ENCODE measurements at regions not wholly inside any gene's neighbourhood (a gene's known extent, or its start where the extent isn't known, plus 50 kb on each side); places are given as distances from the start of the nearest gene placed in this dataset.

DNA sequence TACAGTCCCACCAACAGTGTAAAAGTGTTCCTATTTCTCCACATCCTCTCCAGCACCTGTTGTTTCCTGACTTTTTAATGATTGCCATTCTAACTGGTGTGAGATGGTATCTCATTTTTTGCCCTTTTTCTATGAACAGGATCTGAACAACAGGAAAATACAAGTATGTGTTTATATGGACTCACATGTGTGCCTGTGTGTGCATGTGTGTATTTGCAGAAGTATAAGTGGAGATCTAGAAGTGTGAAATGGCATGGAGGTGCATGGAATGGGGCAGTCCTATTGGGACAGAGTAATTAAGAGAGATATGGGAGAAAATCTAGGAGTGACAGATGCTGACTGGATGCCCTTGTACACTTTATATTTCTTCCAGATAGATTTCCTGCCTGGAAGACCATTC lies 111.6 kb upstream of the PCGF5 start:
- DNase-seq (ENCODE audit: low spot score in 2 of 2): no peak
- TF ChIP-seq EP300 (IDR thresholded peaks at IDR 0.05) (no peak), POLR2A (IDR thresholded peaks at IDR 0.05) (no peak)
- TF ChIP-seq, protein P1, sequence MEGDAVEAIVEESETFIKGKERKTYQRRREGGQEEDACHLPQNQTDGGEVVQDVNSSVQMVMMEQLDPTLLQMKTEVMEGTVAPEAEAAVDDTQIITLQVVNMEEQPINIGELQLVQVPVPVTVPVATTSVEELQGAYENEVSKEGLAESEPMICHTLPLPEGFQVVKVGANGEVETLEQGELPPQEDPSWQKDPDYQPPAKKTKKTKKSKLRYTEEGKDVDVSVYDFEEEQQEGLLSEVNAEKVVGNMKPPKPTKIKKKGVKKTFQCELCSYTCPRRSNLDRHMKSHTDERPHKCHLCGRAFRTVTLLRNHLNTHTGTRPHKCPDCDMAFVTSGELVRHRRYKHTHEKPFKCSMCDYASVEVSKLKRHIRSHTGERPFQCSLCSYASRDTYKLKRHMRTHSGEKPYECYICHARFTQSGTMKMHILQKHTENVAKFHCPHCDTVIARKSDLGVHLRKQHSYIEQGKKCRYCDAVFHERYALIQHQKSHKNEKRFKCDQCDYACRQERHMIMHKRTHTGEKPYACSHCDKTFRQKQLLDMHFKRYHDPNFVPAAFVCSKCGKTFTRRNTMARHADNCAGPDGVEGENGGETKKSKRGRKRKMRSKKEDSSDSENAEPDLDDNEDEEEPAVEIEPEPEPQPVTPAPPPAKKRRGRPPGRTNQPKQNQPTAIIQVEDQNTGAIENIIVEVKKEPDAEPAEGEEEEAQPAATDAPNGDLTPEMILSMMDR (IDR thresholded peaks at IDR 0.05): no peak
- no peaks in the 10 kb centered on the region for H3K36me3 ChIP-seq
- H3K4me3 ChIP-seq: no peak overlapping the region
- no peaks in the 10 kb centered on the region for H3K27me3 ChIP-seq
- no peak overlapping the region for H3K27ac ChIP-seq
- no peaks in the 10 kb centered on the region for H3K9me3 ChIP-seq
- H3K4me1 ChIP-seq: peaks cover 0 to 8% (median 0%) of the 10 kb centered on the region in 4 donors

DNA sequence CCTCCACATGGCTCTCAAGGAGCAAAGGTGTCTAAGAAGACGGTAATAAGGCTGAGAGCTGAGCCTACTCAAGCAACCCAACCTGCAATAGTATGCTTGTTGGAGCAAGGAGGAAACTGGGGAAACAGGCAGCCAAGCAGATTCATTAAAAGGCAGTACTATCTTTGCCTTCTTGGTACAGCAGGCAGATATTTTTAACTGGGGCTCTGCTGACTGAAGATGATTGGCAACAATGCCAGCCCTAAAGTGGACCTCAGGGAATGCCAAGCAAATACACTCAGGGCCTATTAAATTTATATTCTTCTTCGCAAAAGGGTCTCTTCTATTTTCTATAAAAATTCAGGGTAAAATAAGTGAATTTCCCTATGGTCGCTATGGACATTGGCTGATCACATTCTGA lies 109.4 kb upstream of the PCGF5 start:
- Histone ChIP-seq H3K27me3 (no peaks in the 10 kb centered on the region), H3K4me1 (no peaks in the 10 kb centered on the region), H3K9me3 (no peaks in the 10 kb centered on the region), H3K4me3 (no peak overlapping the region), H3K27ac (no peak overlapping the region), H3K36me3 (no peaks in the 10 kb centered on the region)
- TF ChIP-seq POLR2A (IDR thresholded peaks at IDR 0.05): no peak
- TF ChIP-seq, protein P1 (IDR thresholded peaks at IDR 0.05): no peak
- no peak for TF ChIP-seq EP300 (IDR thresholded peaks at IDR 0.05)
- DNase-seq (ENCODE audit: low spot score in 2 of 2): no peak
- 88 to 90% methylated on average over 3 of the region's 3 CpGs for WGBS, 2 donors

DNA sequence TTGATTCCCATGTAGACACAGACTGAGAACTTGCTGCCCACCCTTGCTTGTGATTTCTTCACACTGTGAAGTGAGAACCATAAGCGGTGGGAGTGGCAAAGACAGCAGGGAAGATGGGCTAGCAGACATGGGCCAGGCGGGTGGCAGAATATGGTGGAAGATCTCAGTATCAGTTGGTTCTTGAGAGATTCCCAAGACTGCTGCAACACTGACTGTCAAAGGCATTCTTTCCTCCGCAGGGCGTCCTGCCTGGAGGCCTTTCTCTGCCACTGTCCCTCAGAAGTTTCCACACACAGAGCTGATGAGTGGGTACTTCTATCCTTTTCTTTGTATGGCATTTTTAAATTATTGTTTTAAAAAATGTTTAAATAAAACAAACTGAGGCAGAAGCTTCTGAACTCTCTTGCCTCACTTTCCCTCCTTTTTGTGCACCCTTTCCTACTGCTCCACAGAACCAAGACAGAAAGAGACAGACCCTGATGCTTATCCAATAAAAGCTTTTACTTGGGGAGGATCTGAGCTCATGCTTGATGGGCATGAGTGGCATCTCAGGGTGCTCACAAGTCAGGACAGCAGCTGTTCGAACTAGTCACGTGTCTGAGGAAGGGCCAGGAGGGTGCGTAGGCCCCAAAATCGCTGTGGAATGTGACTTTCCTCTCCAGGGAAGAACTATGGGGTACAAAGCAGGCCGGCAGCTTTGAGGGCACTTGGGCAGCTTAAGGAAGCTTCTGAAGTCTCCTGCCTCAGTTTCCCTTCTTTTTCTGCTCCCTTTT lies 104.7 kb upstream of the PCGF5 start:
- DNase-seq (ENCODE audit: low spot score in 2 of 2): no peak

DNA sequence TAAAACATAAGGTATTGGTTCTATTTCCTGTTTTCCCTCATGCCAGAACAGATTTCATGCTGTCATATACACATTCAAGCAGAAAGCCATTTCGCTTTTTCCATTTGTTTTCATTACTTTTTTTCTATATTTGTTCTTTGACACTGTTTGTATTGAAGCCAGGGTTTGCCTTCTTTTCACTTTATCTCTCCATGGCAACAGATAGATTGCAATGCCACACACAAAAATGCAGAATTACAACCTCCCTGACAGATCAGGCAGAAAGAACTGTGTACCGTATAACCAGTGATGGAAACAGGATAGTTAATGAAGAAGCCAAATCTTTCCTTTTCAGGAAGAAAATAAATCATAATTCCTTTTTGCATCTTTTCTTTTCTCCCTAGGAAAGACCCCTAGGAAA lies 103.0 kb upstream of the PCGF5 start:
- Histone ChIP-seq H3K4me1 (no peaks in the 10 kb centered on the region), H3K27ac (no peak overlapping the region), H3K36me3 (no peaks in the 10 kb centered on the region), H3K4me3 (no peak overlapping the region), H3K27me3 (no peaks in the 10 kb centered on the region), H3K9me3 (no peaks in the 10 kb centered on the region)
- DNase-seq (ENCODE audit: low spot score in 2 of 2): no peak
- no peak for TF ChIP-seq POLR2A (IDR thresholded peaks at IDR 0.05)
- no peak for TF ChIP-seq EP300 (IDR thresholded peaks at IDR 0.05)
- TF ChIP-seq, protein P1 (IDR thresholded peaks at IDR 0.05): no peak
- WGBS, 2 donors: 77% methylated on average over 2 of the region's 2 CpGs

More for the DNA sequence above, 104.7 kb upstream of the PCGF5 start:
- TF ChIP-seq, protein P1 (IDR thresholded peaks at IDR 0.05): no peak
- TF ChIP-seq POLR2A (IDR thresholded peaks at IDR 0.05) (no peak), EP300 (IDR thresholded peaks at IDR 0.05) (no peak)
- Histone ChIP-seq H3K36me3 (no peaks in the 10 kb centered on the region), H3K4me1 (no peaks in the 10 kb centered on the region), H3K27me3 (no peaks in the 10 kb centered on the region), H3K4me3 (no peak overlapping the region), H3K27ac (no peak overlapping the region), H3K9me3 (no peaks in the 10 kb centered on the region)
- WGBS, 2 donors: 90 to 95% methylated on average over 9 of the region's 9 CpGs

DNA sequence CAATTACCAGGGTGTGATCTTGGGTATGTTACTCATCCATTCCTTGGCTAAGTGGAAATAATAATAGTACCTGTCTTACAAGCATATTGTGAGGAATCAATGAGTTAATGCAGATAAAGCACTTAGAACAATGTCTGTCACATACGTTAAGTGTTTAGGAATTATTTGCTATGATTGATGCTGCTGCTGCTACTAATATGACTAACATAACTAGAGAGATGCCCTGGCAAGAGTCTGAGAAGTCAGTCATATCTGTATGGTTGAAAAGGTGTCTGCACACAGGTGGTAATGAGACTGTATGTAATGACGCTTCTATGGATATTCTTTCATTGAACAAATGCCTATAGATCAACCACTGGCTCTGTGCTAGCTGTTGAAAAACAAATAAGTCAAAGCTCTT lies 100.1 kb upstream of the PCGF5 start:
- no peaks in the 10 kb centered on the region for H3K4me1 ChIP-seq
- no peaks in the 10 kb centered on the region for H3K9me3 ChIP-seq
- 67 to 75% methylated on average over 2 of the region's 2 CpGs for WGBS, 2 donors
- H3K27ac ChIP-seq: no peak overlapping the region
- H3K4me3 ChIP-seq: no peak overlapping the region
- TF ChIP-seq POLR2A (IDR thresholded peaks at IDR 0.05) (no peak), EP300 (IDR thresholded peaks at IDR 0.05) (no peak)
- TF ChIP-seq, protein P1 (IDR thresholded peaks at IDR 0.05): no peak
- DNase-seq (ENCODE audit: low spot score in 2 of 2): no peak
- no peaks in the 10 kb centered on the region for H3K27me3 ChIP-seq
- H3K36me3 ChIP-seq: no peaks in the 10 kb centered on the region

All from tibial nerve (tissue), 4 donors.